GM19463 (cell line): ENCODE measurements at regions not wholly inside any gene's neighbourhood (a gene's known extent, or its start where the extent isn't known, plus 50 kb on each side); places are given as distances from the start of the nearest gene placed in this dataset.

Source experiments
- ATAC-seq: cut with Tn5 transposase; IDR thresholded peaks from one replicate; pipeline ENCODE4 v1.9.1; 2021; ENCODE audit warnings: mild to moderate bottlenecking, moderate library complexity; ENCODE audit not compliant: unreplicated experiment

- no peak for ATAC-seq
Measured at GRCh38 chr12:130070126-130070611, 92.1 kb upstream of the FZD10 start.

GRCh38 chr12:130073721-130074120, 88.5 kb upstream of the FZD10 start:
- no peak for ATAC-seq

GRCh38 chr12:130074661-130075406, 87.4 kb upstream of the FZD10 start:
- no peak for ATAC-seq

GRCh38 chr12:130075497-130076076, 86.7 kb upstream of the FZD10 start:
- ATAC-seq = no peak

GRCh38 chr12:130076126-130076525, 86.1 kb upstream of the FZD10 start:
- ATAC-seq = no peak

GRCh38 chr12:130076752-130077151, 85.5 kb upstream of the FZD10 start:
- ATAC-seq = no peak

- ATAC-seq = no peak
Measured at GRCh38 chr12:130078852-130079251, 83.4 kb upstream of the FZD10 start.

- no peak for ATAC-seq
Measured at GRCh38 chr12:130079279-130079678, 83.0 kb upstream of the FZD10 start.

- no peak for ATAC-seq
Measured at GRCh38 chr12:130080205-130080604, 82.1 kb upstream of the FZD10 start.

- ATAC-seq = no peak
Measured at GRCh38 chr12:130081117-130081805, 81.0 kb upstream of the FZD10 start.

GRCh38 chr12:130083002-130083401, 79.3 kb upstream of the FZD10 start:
- ATAC-seq = no peak

GRCh38 chr12:130083734-130084133, 78.5 kb upstream of the FZD10 start:
- ATAC-seq = no peak

GRCh38 chr12:130084359-130084758, 77.9 kb upstream of the FZD10 start:
- no peak for ATAC-seq

GRCh38 chr12:130086248-130086647, 76.0 kb upstream of the FZD10 start:
- no peak for ATAC-seq

GRCh38 chr12:130086797-130087196, 75.5 kb upstream of the FZD10 start:
- ATAC-seq = no peak

- ATAC-seq = no peak
Measured at GRCh38 chr12:130087222-130087621, 75.0 kb upstream of the FZD10 start.

- ATAC-seq = no peak
Measured at GRCh38 chr12:130088504-130088903, 73.8 kb upstream of the FZD10 start.

- no peak for ATAC-seq
Measured at GRCh38 chr12:130090542-130090941, 71.7 kb upstream of the FZD10 start.

GRCh38 chr12:130093380-130093779, 68.9 kb upstream of the FZD10 start:
- ATAC-seq = no peak

- ATAC-seq = no peak
Measured at GRCh38 chr12:130097342-130097741, 64.9 kb upstream of the FZD10 start.

- ATAC-seq = no peak
Measured at GRCh38 chr12:130097798-130098255, 64.4 kb upstream of the FZD10 start.
